ENCODE measurements at regions not wholly inside any gene's neighbourhood (a gene's known extent, or its start where the extent isn't known, plus 50 kb on each side); places are given as distances from the start of the nearest gene placed in this dataset.

GRCh38 chr16:54517181-54517580 lies 230.6 kb upstream of the IRX3 start:
- H3K4me3 ChIP-seq (ENCODE audit: low read depth, low read length) = no peak overlapping the region
- TF ChIP-seq CTCF (IDR thresholded peaks at IDR 0.05; ENCODE audit: low read depth, low read length, missing control alignments) = no peak
- in situ Hi-C loops (cut with HindIII; ENCODE audit: low pct_ligation_motif_present, low sequenced_read_pairs) = no loop called here
- no peak for DNase-seq
- no peaks in the 10 kb centered on the region for H3K36me3 ChIP-seq (replicated peaks)
- no peak overlapping the region for H3K27ac ChIP-seq
- no peaks in the 10 kb centered on the region for H3K27me3 ChIP-seq (replicated peaks)

- in situ Hi-C loops (cut with HindIII; ENCODE audit: low pct_ligation_motif_present, low sequenced_read_pairs) = no loop called here
- H3K4me3 ChIP-seq (ENCODE audit: low read depth, low read length) = no peak overlapping the region
- H3K27me3 ChIP-seq (replicated peaks) = peaks cover 4% of the 10 kb centered on the region
- DNase-seq = no peak
- H3K36me3 ChIP-seq (replicated peaks) = no peaks in the 10 kb centered on the region
- TF ChIP-seq CTCF (IDR thresholded peaks at IDR 0.05; ENCODE audit: low read depth, low read length, missing control alignments) = no peak
- H3K27ac ChIP-seq = no peak overlapping the region
These were observed 225.9 kb upstream of the IRX3 start for GRCh38 chr16:54512467-54512995.

- TF ChIP-seq CTCF (IDR thresholded peaks at IDR 0.05; ENCODE audit: low read depth, low read length, missing control alignments) = no peak
- no peaks in the 10 kb centered on the region for H3K36me3 ChIP-seq (replicated peaks)
- in situ Hi-C loops (cut with HindIII; ENCODE audit: low pct_ligation_motif_present, low sequenced_read_pairs) = no loop called here
- H3K4me3 ChIP-seq (ENCODE audit: low read depth, low read length) = no peak overlapping the region
- H3K27ac ChIP-seq = no peak overlapping the region
- peaks cover 4% of the 10 kb centered on the region for H3K27me3 ChIP-seq (replicated peaks)
- no peak for DNase-seq
These were observed 224.7 kb upstream of the IRX3 start for GRCh38 chr16:54511222-54511731.

GRCh38 chr16:54510685-54511221 lies 224.2 kb upstream of the IRX3 start:
- TF ChIP-seq CTCF (IDR thresholded peaks at IDR 0.05; ENCODE audit: low read depth, low read length, missing control alignments) = no peak
- H3K36me3 ChIP-seq (replicated peaks) = no peaks in the 10 kb centered on the region
- H3K27ac ChIP-seq = no peak overlapping the region
- DNase-seq = no peak
- peaks cover 4% of the 10 kb centered on the region for H3K27me3 ChIP-seq (replicated peaks)
- no peak overlapping the region for H3K4me3 ChIP-seq (ENCODE audit: low read depth, low read length)
- in situ Hi-C loops (cut with HindIII; ENCODE audit: low pct_ligation_motif_present, low sequenced_read_pairs) = no loop called here

GRCh38 chr16:54509456-54509855 lies 222.9 kb upstream of the IRX3 start:
- no peak for DNase-seq
- in situ Hi-C loops (cut with HindIII; ENCODE audit: low pct_ligation_motif_present, low sequenced_read_pairs) = no loop called here
- Histone ChIP-seq H3K4me3 (ENCODE audit: low read depth, low read length) (no peak overlapping the region), H3K27ac (no peak overlapping the region), H3K27me3 (replicated peaks) (peaks cover 4% of the 10 kb centered on the region), H3K36me3 (replicated peaks) (no peaks in the 10 kb centered on the region)
- no peak for TF ChIP-seq CTCF (IDR thresholded peaks at IDR 0.05; ENCODE audit: low read depth, low read length, missing control alignments)

- H3K27me3 ChIP-seq (replicated peaks) = peaks cover 4% of the 10 kb centered on the region
- in situ Hi-C loops (cut with HindIII; ENCODE audit: low pct_ligation_motif_present, low sequenced_read_pairs) = no loop called here
- no peak overlapping the region for H3K4me3 ChIP-seq (ENCODE audit: low read depth, low read length)
- H3K36me3 ChIP-seq (replicated peaks) = no peaks in the 10 kb centered on the region
- H3K27ac ChIP-seq = no peak overlapping the region
- TF ChIP-seq CTCF (IDR thresholded peaks at IDR 0.05; ENCODE audit: low read depth, low read length, missing control alignments) = no peak
- DNase-seq = no peak
These were observed 221.8 kb upstream of the IRX3 start for GRCh38 chr16:54508351-54508750.
